CD4-positive, alpha-beta T cell treated with Interleukin-15 for 1 hour (primary cell): ENCODE measurements at regions not wholly inside any gene's neighbourhood (a gene's known extent, or its start where the extent isn't known, plus 50 kb on each side); places are given as distances from the start of the nearest gene placed in this dataset.
"Not testable (repeated sequence)": the region's sequence is repeated elsewhere in the genome, so short reads cannot be mapped to it uniquely, and the experiment has no call there.

ENCODE experiments used
- DNase-seq: peaks from one replicate; pipeline ENCODE4 v3.0.0-alpha.2; 2020

- not testable (repeated sequence) for DNase-seq
Observed at GRCh38 chr13:58385336-58385735, 753.8 kb downstream of the PCDH17 start.

GRCh38 chr13:58397596-58398387 is 766.2 kb downstream of the PCDH17 start:
- no peak for DNase-seq

GRCh38 chr13:58399263-58399662 is 767.7 kb downstream of the PCDH17 start:
- no peak for DNase-seq

DNA sequence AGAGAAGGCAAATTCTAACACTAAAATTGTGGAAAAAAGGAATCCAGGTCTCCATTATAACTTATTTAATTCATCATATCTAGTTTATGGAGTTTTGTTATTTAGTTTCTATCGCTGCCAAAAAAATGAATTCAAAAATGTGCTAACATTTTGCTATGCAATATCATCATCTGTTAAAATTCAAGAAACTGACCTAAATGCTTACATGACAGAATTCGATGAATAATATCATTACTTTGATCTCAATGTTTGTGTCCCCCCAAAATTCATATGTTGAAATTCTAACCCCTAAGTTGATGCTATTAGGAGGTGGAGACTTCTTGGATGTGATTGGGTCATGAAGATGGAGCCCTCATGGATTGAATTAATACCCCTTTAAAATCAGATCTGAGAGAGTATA is 775.0 kb downstream of the PCDH17 start:
- no peak for DNase-seq

DNA sequence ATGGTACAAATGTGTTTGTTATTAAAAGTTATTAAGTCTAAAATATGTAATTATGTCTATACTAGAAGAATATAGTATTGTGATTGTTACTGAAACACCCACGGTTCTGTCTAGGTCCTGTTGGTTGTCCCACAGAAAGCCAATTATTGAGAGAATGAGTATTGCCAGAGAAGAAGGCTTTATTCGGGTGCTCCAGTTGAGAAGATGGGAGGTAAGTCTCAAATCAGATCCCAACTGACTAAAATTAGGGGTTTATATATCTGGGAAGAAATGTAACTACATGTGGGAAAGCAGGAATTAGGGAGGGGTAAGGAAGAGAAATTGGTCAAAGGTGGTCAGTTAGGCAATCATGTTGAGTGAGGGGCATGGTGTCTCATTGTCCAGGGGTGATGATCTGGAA is 798.4 kb downstream of the PCDH17 start:
- no peak for DNase-seq

DNA sequence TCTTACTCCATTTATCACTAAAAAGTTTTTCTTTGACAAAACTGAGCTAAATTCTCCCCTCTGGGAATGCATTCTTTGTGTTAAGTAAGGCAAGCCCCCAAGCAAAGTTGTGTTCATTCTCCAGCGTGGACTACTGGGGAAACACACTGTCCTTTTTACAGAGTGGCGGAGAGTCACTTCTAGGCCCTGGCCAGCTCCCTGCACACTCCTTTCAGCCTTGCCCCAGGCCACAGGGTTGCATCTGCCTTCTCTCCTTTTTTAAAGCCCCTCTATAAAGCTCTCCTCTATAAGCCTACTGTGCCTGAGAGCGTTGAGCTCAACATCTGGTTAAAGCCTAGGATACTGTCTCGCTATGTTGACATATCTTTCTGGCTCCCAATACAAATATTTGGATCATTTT is 803.4 kb downstream of the PCDH17 start:
- no peak for DNase-seq

DNA sequence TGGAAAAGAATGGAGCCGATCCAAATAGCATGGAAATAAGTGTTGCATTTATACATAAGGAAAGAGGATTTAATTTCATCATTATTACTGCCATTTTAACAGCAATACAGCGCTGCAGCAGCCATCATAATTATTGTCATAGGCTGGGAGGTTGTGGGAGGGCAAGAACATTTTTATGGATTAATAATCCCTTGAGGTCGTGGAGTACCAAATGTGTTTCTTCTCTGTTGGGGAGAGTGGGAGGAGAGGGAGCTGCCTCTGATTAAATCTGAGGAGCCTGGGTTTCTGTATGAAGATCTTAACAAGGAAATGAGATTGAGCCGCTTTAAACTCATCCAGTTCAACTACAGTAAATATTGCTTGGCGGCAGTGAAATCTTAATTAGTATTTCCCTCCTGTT is 805.9 kb downstream of the PCDH17 start:
- DNase-seq = no peak

DNA sequence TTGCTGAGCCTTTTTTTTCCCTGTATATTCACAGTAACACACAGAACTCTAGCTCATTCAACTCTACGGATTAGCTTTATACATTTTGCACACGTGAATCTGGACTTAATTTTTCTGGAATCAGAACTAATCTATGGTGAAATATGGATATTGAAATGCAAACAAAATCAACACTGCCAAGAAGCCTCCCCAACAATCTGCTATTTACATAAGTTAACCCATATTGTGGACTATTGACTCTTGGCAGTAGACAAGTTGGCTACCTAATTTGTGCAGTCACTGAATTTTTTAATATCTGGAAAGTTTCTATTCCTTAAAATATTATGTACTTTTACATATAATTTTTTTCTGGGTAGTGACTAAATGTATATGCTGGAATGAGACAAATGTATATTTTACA is 815.4 kb downstream of the PCDH17 start:
- DNase-seq = no peak

- DNase-seq = no peak
Observed at GRCh38 chr13:58452123-58452623, 820.6 kb downstream of the PCDH17 start.

DNA sequence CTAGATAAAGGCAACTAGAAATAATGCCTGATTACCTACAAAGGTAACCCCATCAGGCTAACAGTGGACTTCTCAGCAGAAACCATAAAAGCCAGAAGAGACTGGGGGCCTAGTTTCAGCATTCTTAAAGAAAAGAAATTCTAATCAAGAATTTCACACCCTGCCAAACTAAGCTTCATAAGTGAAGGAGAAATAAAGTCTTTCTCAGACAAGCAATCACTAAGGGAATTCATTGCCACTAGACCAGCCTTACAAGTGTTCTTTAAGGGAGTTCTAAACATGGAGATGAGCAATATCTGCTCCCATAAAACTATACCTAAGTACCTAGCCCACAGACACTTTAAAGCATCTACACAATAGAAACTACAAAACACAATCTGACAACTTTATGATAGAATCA is 823.5 kb downstream of the PCDH17 start:
- no peak for DNase-seq

DNA sequence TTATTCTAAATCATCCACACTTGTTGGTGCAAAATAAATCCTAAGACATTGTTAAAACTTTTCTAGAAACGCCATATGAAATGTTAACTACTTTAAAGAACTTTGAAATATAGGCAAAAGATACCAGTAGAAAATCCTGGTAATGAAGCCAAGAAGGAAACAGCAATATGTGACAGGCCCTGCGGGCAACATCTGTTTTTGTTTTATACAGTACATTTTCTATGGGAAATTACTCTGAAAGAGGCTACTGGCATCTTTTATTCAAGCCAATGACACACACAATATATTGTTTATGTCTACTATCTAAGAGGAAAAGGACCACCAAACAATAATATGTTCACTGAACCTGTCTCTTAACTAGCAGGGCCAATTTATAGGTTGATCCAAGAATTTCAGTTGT is 829.7 kb downstream of the PCDH17 start:
- no peak for DNase-seq

- no peak for DNase-seq
Observed at GRCh38 chr13:58463841-58464240, 832.3 kb downstream of the PCDH17 start.

- DNase-seq = no peak
Observed at GRCh38 chr13:58467176-58467575, 835.6 kb downstream of the PCDH17 start.

GRCh38 chr13:58472483-58472882 is 840.9 kb downstream of the PCDH17 start:
- no peak for DNase-seq

DNA sequence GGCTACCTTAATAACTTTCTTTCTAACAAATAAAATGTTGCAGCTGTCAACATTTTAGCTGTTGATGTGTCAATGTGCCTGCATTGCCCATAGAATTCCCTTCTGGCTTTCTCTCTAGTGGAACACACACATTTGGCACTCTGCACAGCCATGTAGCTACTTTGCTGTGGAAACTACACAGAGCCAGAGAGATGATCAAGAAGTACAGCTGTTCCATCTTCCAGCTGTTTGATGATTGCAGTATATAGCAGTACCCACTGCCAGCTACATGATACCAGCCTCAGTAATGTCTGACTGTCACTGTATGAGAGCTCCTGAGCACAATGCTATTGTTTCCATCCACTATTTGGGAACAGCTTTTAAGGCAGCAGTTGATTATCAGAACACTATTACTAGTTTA is 843.0 kb downstream of the PCDH17 start:
- no peak for DNase-seq

GRCh38 chr13:58476206-58476918 is 844.8 kb downstream of the PCDH17 start:
- DNase-seq = no peak

GRCh38 chr13:58478858-58479257 is 847.3 kb downstream of the PCDH17 start:
- DNase-seq = no peak

- no peak for DNase-seq
Observed at GRCh38 chr13:58480061-58480460, 848.5 kb downstream of the PCDH17 start.

- no peak for DNase-seq
Observed at GRCh38 chr13:58488251-58488650, 856.7 kb downstream of the PCDH17 start.

- DNase-seq = no peak
Observed at GRCh38 chr13:58495668-58496067, 864.1 kb downstream of the PCDH17 start.

- no peak for DNase-seq
Observed at GRCh38 chr13:58500938-58501337, 869.4 kb downstream of the PCDH17 start.

DNA sequence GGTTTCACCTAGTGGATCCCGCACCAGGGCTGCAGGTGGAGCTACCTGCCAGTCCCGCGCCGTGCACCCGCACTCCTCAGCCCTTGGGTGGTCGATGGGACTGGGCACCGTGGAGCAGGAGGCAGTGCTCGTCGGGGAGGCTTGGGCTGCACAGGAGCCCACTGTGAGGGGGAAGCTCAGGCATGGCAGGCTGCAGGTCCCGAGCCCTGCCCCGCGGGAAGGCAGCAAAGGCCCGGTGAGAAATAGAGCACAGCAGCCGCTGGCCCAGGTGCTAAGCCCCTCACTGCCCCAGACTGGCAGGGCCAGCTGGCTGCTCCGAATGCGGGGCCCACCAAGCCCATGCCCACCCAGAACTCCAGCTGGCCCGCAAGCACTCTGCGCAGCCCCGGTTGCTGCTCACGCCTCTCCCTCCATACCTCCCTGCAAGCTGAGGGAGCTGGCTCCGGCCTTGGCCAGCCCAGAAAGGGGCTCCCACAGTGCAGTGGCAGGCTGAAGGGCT is 872.7 kb downstream of the PCDH17 start:
- not testable (repeated sequence) for DNase-seq

DNA sequence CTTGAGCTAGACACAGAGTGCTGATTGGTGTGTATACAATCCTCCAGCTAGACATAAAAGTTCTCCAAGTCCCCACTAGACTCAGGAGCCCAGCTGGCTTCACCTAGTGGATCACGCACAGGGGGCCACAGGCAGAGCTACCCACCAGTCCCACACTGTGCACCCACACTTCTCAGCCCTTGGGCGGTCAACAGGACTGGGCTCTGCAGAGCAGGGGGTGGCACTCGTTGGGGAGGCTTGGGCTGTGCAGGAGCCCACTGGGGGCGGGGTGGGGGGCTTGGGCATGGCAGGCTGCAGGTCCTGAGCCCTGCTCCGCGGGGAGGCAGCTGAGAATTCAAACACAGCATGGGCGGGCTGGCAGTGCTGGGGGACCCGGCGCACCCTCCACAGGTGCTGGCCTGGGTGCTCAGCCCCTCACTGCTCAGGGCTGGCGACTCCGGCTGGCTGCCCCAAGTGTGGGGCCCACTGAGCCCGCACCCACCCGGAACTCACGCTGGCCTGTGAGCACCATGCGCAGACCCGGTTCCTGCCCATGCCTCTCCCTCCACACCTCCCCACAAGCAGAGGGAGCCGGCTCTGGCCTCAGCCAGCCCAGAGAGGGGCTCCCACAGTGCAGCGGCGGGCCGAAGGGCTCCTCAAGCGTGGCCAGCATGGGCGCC is 873.8 kb downstream of the PCDH17 start:
- not testable (repeated sequence) for DNase-seq

DNA sequence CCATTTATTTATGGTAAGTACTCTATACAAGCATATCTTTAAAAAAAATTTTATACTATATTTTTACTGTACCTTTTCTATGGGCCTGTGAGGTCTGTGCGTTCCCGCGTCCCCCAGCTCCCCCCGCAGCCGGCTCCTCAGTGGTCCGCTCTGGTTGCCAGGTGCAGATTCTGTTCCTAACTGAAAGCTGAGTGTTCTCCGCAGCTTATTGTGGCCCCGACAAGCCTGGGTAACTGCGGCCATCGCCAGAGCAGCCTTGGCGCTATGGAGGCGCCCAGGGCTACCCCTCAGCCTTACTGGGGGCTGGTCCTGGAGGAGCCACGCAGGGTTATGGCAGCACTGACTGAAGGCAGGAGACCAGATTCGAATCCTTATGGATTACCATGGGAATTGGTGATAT is 896.8 kb downstream of the PCDH17 start:
- no peak for DNase-seq
